Endothelial cell (in vitro differentiated cells): ENCODE measurements at regions not wholly inside any gene's neighbourhood (a gene's known extent, or its start where the extent isn't known, plus 50 kb on each side); places are given as distances from the start of the nearest gene placed in this dataset.

Experiments used
- DNase-seq: peaks from one replicate; pipeline ENCODE4 v3.0.0; 2021; ENCODE audit warnings: low spot score
- H3K27ac Mint-ChIP-seq: one replicate; pipeline ENCODE4 v1.8.0; 2021; ENCODE audit warnings: mixed read lengths, inconsistent platforms; ENCODE audit not compliant: unreplicated experiment
- H3K27me3 Mint-ChIP-seq: one replicate; pipeline ENCODE4 v1.8.0; 2021; ENCODE audit warnings: mild to moderate bottlenecking, moderate library complexity, mixed read lengths, inconsistent platforms; ENCODE audit not compliant: unreplicated experiment
- H3K36me3 Mint-ChIP-seq: one replicate; pipeline ENCODE4 v1.8.0; 2021; ENCODE audit warnings: mild to moderate bottlenecking, low read depth, mixed read lengths, inconsistent platforms; ENCODE audit not compliant: unreplicated experiment
- H3K4me1 Mint-ChIP-seq: one replicate; pipeline ENCODE4 v1.8.0; 2021; ENCODE audit warnings: mild to moderate bottlenecking, mixed read lengths, inconsistent platforms; ENCODE audit not compliant: unreplicated experiment
- H3K4me3 Mint-ChIP-seq: one replicate; pipeline ENCODE4 v1.8.0; 2021; ENCODE audit warnings: mild to moderate bottlenecking, mixed read lengths, inconsistent platforms; ENCODE audit not compliant: unreplicated experiment
- H3K9me3 Mint-ChIP-seq: one replicate; pipeline ENCODE4 v1.8.0; 2021; ENCODE audit warnings: mixed read lengths, inconsistent platforms; ENCODE audit not compliant: unreplicated experiment
- TF ChIP-seq, protein P1 (sequence below): fragments of 200-600 bp; sonication (generic); IDR thresholded peaks from one replicate; pipeline ENCODE4 v1.5.0; 2021; ENCODE audit warnings: antibody characterized with exemption; ENCODE audit not compliant: unreplicated experiment

DNA sequence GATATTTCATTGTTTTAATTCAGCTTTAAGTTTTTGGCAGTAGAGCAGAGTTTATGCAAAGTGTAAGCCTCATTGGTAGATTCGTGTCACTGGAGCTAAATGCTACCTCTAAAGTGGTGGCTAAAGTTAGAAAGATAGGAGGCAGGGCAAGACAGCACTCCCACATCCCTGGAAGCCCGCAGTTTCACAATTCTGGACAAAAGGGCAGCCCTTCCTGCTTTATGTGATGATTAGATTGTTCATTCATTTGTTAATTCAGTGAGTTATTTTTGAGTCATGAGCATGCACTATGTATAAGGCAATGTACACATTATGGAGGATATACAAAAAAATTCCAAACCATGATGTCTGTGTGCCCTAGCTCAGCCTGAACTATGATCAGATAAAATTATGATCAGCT, 52.1 kb upstream of the EIF3M start:
- DNase-seq = no peak
- Mint-ChIP-seq H3K36me3 (no peaks in the 10 kb centered on the region), H3K9me3 (no peaks in the 10 kb centered on the region), H3K4me1 (no peaks in the 10 kb centered on the region), H3K27me3 (peaks cover 1% of the 10 kb centered on the region), H3K27ac (no peak overlapping the region), H3K4me3 (no peak overlapping the region)
- TF ChIP-seq, protein P1, sequence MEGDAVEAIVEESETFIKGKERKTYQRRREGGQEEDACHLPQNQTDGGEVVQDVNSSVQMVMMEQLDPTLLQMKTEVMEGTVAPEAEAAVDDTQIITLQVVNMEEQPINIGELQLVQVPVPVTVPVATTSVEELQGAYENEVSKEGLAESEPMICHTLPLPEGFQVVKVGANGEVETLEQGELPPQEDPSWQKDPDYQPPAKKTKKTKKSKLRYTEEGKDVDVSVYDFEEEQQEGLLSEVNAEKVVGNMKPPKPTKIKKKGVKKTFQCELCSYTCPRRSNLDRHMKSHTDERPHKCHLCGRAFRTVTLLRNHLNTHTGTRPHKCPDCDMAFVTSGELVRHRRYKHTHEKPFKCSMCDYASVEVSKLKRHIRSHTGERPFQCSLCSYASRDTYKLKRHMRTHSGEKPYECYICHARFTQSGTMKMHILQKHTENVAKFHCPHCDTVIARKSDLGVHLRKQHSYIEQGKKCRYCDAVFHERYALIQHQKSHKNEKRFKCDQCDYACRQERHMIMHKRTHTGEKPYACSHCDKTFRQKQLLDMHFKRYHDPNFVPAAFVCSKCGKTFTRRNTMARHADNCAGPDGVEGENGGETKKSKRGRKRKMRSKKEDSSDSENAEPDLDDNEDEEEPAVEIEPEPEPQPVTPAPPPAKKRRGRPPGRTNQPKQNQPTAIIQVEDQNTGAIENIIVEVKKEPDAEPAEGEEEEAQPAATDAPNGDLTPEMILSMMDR = no peak

DNA sequence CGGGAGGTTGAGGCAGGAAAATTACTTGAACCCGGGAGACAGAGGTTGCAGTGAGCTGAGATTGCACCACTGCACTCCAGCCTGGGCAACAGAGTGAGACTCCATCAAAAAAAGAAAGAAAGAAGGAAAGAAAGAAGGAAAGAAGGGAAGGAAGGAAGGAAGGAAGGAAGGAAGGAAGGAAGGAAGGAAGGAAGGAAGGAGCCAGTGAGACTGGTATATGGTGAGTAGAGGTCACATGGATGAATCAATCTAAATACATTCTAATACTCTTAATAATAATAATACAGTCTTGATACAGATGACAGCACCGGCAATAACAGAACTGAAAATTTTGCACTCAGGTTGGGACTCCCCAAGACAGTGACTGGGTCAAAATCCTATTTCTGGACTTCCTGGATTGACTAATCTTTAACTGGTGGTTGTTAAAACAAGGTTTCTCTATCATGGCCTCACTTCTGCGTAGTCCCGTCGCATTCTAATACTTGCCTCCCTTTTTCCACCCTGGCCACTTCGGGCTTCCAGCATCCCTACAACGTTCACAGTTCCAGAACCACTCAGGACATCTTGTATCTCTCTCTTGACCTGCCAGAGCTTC, 53.5 kb upstream of the EIF3M start:
- Mint-ChIP-seq H3K36me3 (no peaks in the 10 kb centered on the region), H3K27me3 (peaks cover 1% of the 10 kb centered on the region)
- TF ChIP-seq, protein P1 = no peak

GRCh38 chr11:32527261-32528175, 56.1 kb upstream of the EIF3M start:
- H3K27ac Mint-ChIP-seq = no peak overlapping the region

More for the DNA sequence above, 53.5 kb upstream of the EIF3M start:
- H3K27ac Mint-ChIP-seq = no peak overlapping the region
- H3K4me1 Mint-ChIP-seq = no peaks in the 10 kb centered on the region
- no peaks in the 10 kb centered on the region for H3K9me3 Mint-ChIP-seq
- no peak overlapping the region for H3K4me3 Mint-ChIP-seq
- DNase-seq = no peak

GRCh38 chr11:32526760-32527159, 56.9 kb upstream of the EIF3M start:
- no peak overlapping the region for H3K4me3 Mint-ChIP-seq
- no peaks in the 10 kb centered on the region for H3K4me1 Mint-ChIP-seq
- TF ChIP-seq, protein P1 = no peak
- H3K36me3 Mint-ChIP-seq = no peaks in the 10 kb centered on the region
- no peak for DNase-seq
- H3K27me3 Mint-ChIP-seq = peaks cover 4% of the 10 kb centered on the region
- H3K9me3 Mint-ChIP-seq = no peaks in the 10 kb centered on the region
- no peak overlapping the region for H3K27ac Mint-ChIP-seq

More at GRCh38 chr11:32527261-32528175, 56.1 kb upstream of the EIF3M start:
- Mint-ChIP-seq H3K36me3 (no peaks in the 10 kb centered on the region), H3K4me3 (no peak overlapping the region), H3K27me3 (peaks cover 4% of the 10 kb centered on the region), H3K4me1 (no peaks in the 10 kb centered on the region), H3K9me3 (no peaks in the 10 kb centered on the region)
- no peak for DNase-seq
- TF ChIP-seq, protein P1 = no peak

DNA sequence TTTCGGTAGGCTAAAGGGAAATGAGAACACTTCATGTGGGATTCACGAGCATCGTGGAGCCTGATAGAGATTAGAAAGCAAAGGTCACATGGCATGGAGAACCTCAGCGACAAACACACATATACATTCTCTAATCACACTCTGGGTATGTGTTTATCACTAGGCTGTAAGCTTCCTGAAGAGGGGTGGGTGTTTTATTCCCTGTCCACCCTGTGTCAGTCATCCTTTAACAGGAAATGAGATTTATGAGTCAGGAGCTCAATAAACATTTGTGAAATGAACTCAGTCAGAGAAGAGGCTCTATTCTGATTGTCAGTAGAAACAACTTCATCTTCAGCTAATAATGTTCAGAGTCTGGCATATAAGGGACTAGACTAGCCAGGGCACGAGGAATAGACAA, 71.7 kb upstream of the EIF3M start:
- TF ChIP-seq, protein P1 = no peak
- Mint-ChIP-seq H3K9me3 (no peaks in the 10 kb centered on the region), H3K36me3 (no peaks in the 10 kb centered on the region), H3K27me3 (peaks cover 4% of the 10 kb centered on the region), H3K4me3 (no peak overlapping the region), H3K4me1 (no peaks in the 10 kb centered on the region), H3K27ac (no peak overlapping the region)
- no peak for DNase-seq
